ENCODE measurements at regions not wholly inside any gene's neighbourhood (a gene's known extent, or its start where the extent isn't known, plus 50 kb on each side); places are given as distances from the start of the nearest gene placed in this dataset.

GRCh38 chr2:107258531-107259407, 372.8 kb upstream of the ST6GAL2 start:
- WGBS (ENCODE audit: insufficient coverage, low lambda C conversion rate), result 100% methylated on average over 2 of the region's 8 CpGs

GRCh38 chr2:107259408-107260195, 373.6 kb upstream of the ST6GAL2 start:
- H3K36me3 ChIP-seq (ENCODE audit: control insufficient read depth, insufficient read depth, low read length), result no peaks in the 10 kb centered on the region
- H3K27ac ChIP-seq (ENCODE audit: low read length), result no peak overlapping the region

More at GRCh38 chr2:107258531-107259407, 372.8 kb upstream of the ST6GAL2 start:
- Histone ChIP-seq H3K4me3 (ENCODE audit: low read length) (no peak overlapping the region), H3K9me3 (ENCODE audit: control insufficient read depth, low read depth, low read length) (no peaks in the 10 kb centered on the region), H3K36me3 (ENCODE audit: control insufficient read depth, insufficient read depth, low read length) (no peaks in the 10 kb centered on the region), H3K27me3 (ENCODE audit: control insufficient read depth, insufficient read depth, low read length) (no peaks in the 10 kb centered on the region), H3K27ac (ENCODE audit: low read length) (no peak overlapping the region), H3K4me1 (ENCODE audit: control insufficient read depth, insufficient read depth, low read length) (no peaks in the 10 kb centered on the region)
- DNase-seq, result no peak

GRCh38 chr2:107263628-107264027, 377.7 kb upstream of the ST6GAL2 start:
- Histone ChIP-seq H3K36me3 (ENCODE audit: control insufficient read depth, insufficient read depth, low read length) (no peaks in the 10 kb centered on the region), H3K9me3 (ENCODE audit: control insufficient read depth, low read depth, low read length) (no peaks in the 10 kb centered on the region), H3K27ac (ENCODE audit: low read length) (no peak overlapping the region), H3K4me3 (ENCODE audit: low read length) (no peak overlapping the region), H3K4me1 (ENCODE audit: control insufficient read depth, insufficient read depth, low read length) (no peaks in the 10 kb centered on the region), H3K27me3 (ENCODE audit: control insufficient read depth, insufficient read depth, low read length) (no peaks in the 10 kb centered on the region)
- no peak for DNase-seq
- WGBS (ENCODE audit: insufficient coverage, low lambda C conversion rate), result no CpG with 5 or more reads among the region's 3 CpGs

More at GRCh38 chr2:107259408-107260195, 373.6 kb upstream of the ST6GAL2 start:
- H3K27me3 ChIP-seq (ENCODE audit: control insufficient read depth, insufficient read depth, low read length), result no peaks in the 10 kb centered on the region
- H3K4me3 ChIP-seq (ENCODE audit: low read length), result no peak overlapping the region
- no CpG with 5 or more reads among the region's 4 CpGs for WGBS (ENCODE audit: insufficient coverage, low lambda C conversion rate)
- no peaks in the 10 kb centered on the region for H3K9me3 ChIP-seq (ENCODE audit: control insufficient read depth, low read depth, low read length)
- no peaks in the 10 kb centered on the region for H3K4me1 ChIP-seq (ENCODE audit: control insufficient read depth, insufficient read depth, low read length)
- DNase-seq, result no peak

GRCh38 chr2:107264184-107264583, 378.2 kb upstream of the ST6GAL2 start:
- no peak for DNase-seq
- no peaks in the 10 kb centered on the region for H3K9me3 ChIP-seq (ENCODE audit: control insufficient read depth, low read depth, low read length)
- WGBS (ENCODE audit: insufficient coverage, low lambda C conversion rate), result 100% methylated on average over 2 of the region's 6 CpGs
- H3K4me1 ChIP-seq (ENCODE audit: control insufficient read depth, insufficient read depth, low read length), result no peaks in the 10 kb centered on the region
- no peaks in the 10 kb centered on the region for H3K36me3 ChIP-seq (ENCODE audit: control insufficient read depth, insufficient read depth, low read length)
- H3K27me3 ChIP-seq (ENCODE audit: control insufficient read depth, insufficient read depth, low read length), result no peaks in the 10 kb centered on the region
- no peak overlapping the region for H3K4me3 ChIP-seq (ENCODE audit: low read length)
- no peak overlapping the region for H3K27ac ChIP-seq (ENCODE audit: low read length)

- DNase-seq, result no peak
- no peak overlapping the region for H3K4me3 ChIP-seq (ENCODE audit: low read length)
- H3K27ac ChIP-seq (ENCODE audit: low read length), result no peak overlapping the region
- H3K36me3 ChIP-seq (ENCODE audit: control insufficient read depth, insufficient read depth, low read length), result no peaks in the 10 kb centered on the region
- H3K4me1 ChIP-seq (ENCODE audit: control insufficient read depth, insufficient read depth, low read length), result no peaks in the 10 kb centered on the region
- H3K9me3 ChIP-seq (ENCODE audit: control insufficient read depth, low read depth, low read length), result no peaks in the 10 kb centered on the region
- no peaks in the 10 kb centered on the region for H3K27me3 ChIP-seq (ENCODE audit: control insufficient read depth, insufficient read depth, low read length)
- WGBS (ENCODE audit: insufficient coverage, low lambda C conversion rate), result 88% methylated on average over 1 of the region's 1 CpG
Measured at GRCh38 chr2:107266555-107266954, 380.6 kb upstream of the ST6GAL2 start.

GRCh38 chr2:107267086-107267485, 381.1 kb upstream of the ST6GAL2 start:
- WGBS (ENCODE audit: insufficient coverage, low lambda C conversion rate), result 90% methylated on average over 2 of the region's 3 CpGs
- H3K36me3 ChIP-seq (ENCODE audit: control insufficient read depth, insufficient read depth, low read length), result no peaks in the 10 kb centered on the region
- H3K27me3 ChIP-seq (ENCODE audit: control insufficient read depth, insufficient read depth, low read length), result no peaks in the 10 kb centered on the region
- no peak overlapping the region for H3K4me3 ChIP-seq (ENCODE audit: low read length)
- no peak overlapping the region for H3K27ac ChIP-seq (ENCODE audit: low read length)
- no peaks in the 10 kb centered on the region for H3K4me1 ChIP-seq (ENCODE audit: control insufficient read depth, insufficient read depth, low read length)
- H3K9me3 ChIP-seq (ENCODE audit: control insufficient read depth, low read depth, low read length), result no peaks in the 10 kb centered on the region
- DNase-seq, result no peak

GRCh38 chr2:107276034-107276433, 390.1 kb upstream of the ST6GAL2 start:
- no peaks in the 10 kb centered on the region for H3K36me3 ChIP-seq (ENCODE audit: control insufficient read depth, insufficient read depth, low read length)
- H3K4me1 ChIP-seq (ENCODE audit: control insufficient read depth, insufficient read depth, low read length), result no peaks in the 10 kb centered on the region
- H3K4me3 ChIP-seq (ENCODE audit: low read length), result no peak overlapping the region
- 71% methylated on average over 1 of the region's 2 CpGs for WGBS (ENCODE audit: insufficient coverage, low lambda C conversion rate)
- no peaks in the 10 kb centered on the region for H3K9me3 ChIP-seq (ENCODE audit: control insufficient read depth, low read depth, low read length)
- no peak for DNase-seq
- no peak overlapping the region for H3K27ac ChIP-seq (ENCODE audit: low read length)
- H3K27me3 ChIP-seq (ENCODE audit: control insufficient read depth, insufficient read depth, low read length), result no peaks in the 10 kb centered on the region

GRCh38 chr2:107278672-107279071, 392.7 kb upstream of the ST6GAL2 start:
- Histone ChIP-seq H3K27ac (ENCODE audit: low read length) (no peak overlapping the region), H3K36me3 (ENCODE audit: control insufficient read depth, insufficient read depth, low read length) (no peaks in the 10 kb centered on the region), H3K4me1 (ENCODE audit: control insufficient read depth, insufficient read depth, low read length) (no peaks in the 10 kb centered on the region), H3K27me3 (ENCODE audit: control insufficient read depth, insufficient read depth, low read length) (no peaks in the 10 kb centered on the region), H3K4me3 (ENCODE audit: low read length) (no peak overlapping the region), H3K9me3 (ENCODE audit: control insufficient read depth, low read depth, low read length) (no peaks in the 10 kb centered on the region)
- no peak for DNase-seq
- no CpG with 5 or more reads among the region's 1 CpG for WGBS (ENCODE audit: insufficient coverage, low lambda C conversion rate)

GRCh38 chr2:107281637-107282036, 395.7 kb upstream of the ST6GAL2 start:
- no peak overlapping the region for H3K27ac ChIP-seq (ENCODE audit: low read length)
- no peak for DNase-seq
- no peaks in the 10 kb centered on the region for H3K27me3 ChIP-seq (ENCODE audit: control insufficient read depth, insufficient read depth, low read length)
- no peak overlapping the region for H3K4me3 ChIP-seq (ENCODE audit: low read length)
- H3K9me3 ChIP-seq (ENCODE audit: control insufficient read depth, low read depth, low read length), result no peaks in the 10 kb centered on the region
- H3K36me3 ChIP-seq (ENCODE audit: control insufficient read depth, insufficient read depth, low read length), result no peaks in the 10 kb centered on the region
- WGBS (ENCODE audit: insufficient coverage, low lambda C conversion rate), result no CpG with 5 or more reads among the region's 1 CpG
- no peaks in the 10 kb centered on the region for H3K4me1 ChIP-seq (ENCODE audit: control insufficient read depth, insufficient read depth, low read length)

GRCh38 chr2:107282135-107282534, 396.2 kb upstream of the ST6GAL2 start:
- H3K4me3 ChIP-seq (ENCODE audit: low read length), result no peak overlapping the region
- H3K27ac ChIP-seq (ENCODE audit: low read length), result no peak overlapping the region
- no peaks in the 10 kb centered on the region for H3K4me1 ChIP-seq (ENCODE audit: control insufficient read depth, insufficient read depth, low read length)
- DNase-seq, result no peak
- H3K27me3 ChIP-seq (ENCODE audit: control insufficient read depth, insufficient read depth, low read length), result no peaks in the 10 kb centered on the region
- H3K9me3 ChIP-seq (ENCODE audit: control insufficient read depth, low read depth, low read length), result no peaks in the 10 kb centered on the region
- H3K36me3 ChIP-seq (ENCODE audit: control insufficient read depth, insufficient read depth, low read length), result no peaks in the 10 kb centered on the region

Data from large intestine (tissue), 3 donors.